ENCODE measurements at regions not wholly inside any gene's neighbourhood (a gene's known extent, or its start where the extent isn't known, plus 50 kb on each side); places are given as distances from the start of the nearest gene placed in this dataset.

DNA sequence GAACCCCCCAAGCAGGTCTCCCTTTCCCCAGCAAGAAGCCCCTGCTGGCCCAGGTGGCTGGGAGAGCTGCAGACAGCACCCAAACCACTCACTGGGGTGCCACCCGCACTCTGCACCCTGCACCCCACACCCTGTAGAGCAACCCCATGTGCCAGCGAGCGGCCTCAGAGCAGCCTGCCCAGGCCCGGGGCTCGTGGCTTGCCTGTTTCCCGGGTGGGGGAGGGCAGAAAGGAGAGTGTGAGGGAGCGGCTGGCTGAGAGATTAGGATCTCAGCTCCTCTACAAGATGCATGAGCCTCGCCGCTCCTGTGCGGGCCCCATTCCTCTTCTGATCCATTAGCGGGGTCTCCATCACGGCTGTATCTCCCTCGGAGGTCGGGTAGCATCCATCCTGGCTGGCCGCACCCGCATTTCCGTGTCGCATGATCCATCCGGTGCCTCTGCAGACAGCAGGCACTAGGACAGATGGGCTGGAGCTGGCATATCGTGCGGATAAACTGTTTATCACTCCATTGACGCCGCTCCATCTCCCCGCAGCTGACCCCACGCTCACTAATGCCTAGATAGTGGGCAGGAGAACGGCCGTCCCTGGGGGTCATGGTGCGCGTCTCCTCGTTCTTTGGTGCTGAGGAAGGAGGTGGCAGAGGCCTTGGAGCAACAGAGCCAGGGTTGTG lies 54.4 kb downstream of the MRPL36 start:
- no peak for DNase-seq (ENCODE audit: extremely low spot score)

DNA sequence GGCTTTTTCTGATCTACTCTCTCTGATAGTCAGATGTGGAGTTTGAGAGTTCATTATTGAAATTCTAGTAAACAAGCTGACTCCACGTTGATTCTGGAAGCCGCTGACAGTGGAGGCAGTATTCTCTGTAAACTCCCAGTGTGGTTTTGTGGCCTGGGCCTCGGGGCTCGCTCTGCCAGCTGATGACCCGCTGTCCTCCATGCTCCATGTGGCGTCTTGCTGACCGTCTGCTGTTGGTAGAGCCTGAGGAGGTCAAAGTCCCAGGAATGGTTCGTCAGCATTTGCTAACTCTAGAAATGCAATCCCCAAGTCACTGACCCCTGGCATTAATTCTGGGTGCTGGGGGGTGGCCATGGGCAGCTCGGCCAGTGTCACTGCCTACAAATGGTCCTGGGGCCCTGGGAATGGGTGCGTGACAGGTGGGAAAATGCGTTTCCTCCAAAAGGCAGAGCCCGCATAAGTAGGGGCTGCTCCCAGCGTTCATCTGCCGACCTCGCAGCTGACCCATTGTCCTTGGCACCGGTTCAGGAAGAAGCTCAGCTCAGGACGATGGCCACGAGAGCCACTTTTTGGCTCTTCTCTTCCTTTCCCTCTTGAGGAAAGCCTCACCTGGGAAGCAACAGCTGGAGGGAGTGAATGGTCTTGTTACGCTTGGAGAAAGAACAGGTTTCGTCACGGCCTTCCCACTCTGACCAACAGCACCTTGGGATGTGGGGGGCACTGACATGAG lies 55.1 kb downstream of the MRPL36 start:
- TF ChIP-seq NFRKB (IDR thresholded peaks at IDR 0.05): no peak
- TF ChIP-seq ARNT (IDR thresholded peaks at IDR 0.05): no peak
- no peak for TF ChIP-seq BHLHE40 (IDR thresholded peaks at IDR 0.05; ENCODE audit: borderline replicate concordance)
- no peak for TF ChIP-seq SUZ12 (IDR thresholded peaks at IDR 0.05)
- TF ChIP-seq LEF1 (IDR thresholded peaks at IDR 0.05; ENCODE audit: borderline replicate concordance): no peak
- no peak for TF ChIP-seq FOXA1 (IDR thresholded peaks at IDR 0.05)
- TF ChIP-seq FOXK2 (IDR thresholded peaks at IDR 0.05): no peak
- no peak for TF ChIP-seq PKNOX1 (IDR thresholded peaks at IDR 0.05)
- no peak for TF ChIP-seq CTBP1 (IDR thresholded peaks at IDR 0.05; ENCODE audit: borderline replicate concordance)
- no peak for TF ChIP-seq ZNF384 (IDR thresholded peaks at IDR 0.05)
- no peak for TF ChIP-seq TARDBP (IDR thresholded peaks at IDR 0.05)
- TF ChIP-seq SP1 (IDR thresholded peaks at IDR 0.05): no peak
- TF ChIP-seq ELF4 (IDR thresholded peaks at IDR 0.05): no peak
- no peak for TF ChIP-seq FOXM1 (IDR thresholded peaks at IDR 0.05; ENCODE audit: borderline replicate concordance)
- no peak for TF ChIP-seq HDGF (IDR thresholded peaks at IDR 0.05; ENCODE audit: borderline replicate concordance)
- TF ChIP-seq L3MBTL2 (conservative IDR thresholded peaks at IDR 0.05): no peak
- ChIA-PET POLR2A (no interaction called here), CTCF (no interaction called here)
- DNase-seq (ENCODE audit: extremely low spot score): no peak

More for the DNA sequence above, 54.4 kb downstream of the MRPL36 start:
- POLR2A ChIA-PET: no interaction called here
- TF ChIP-seq SP1 (IDR thresholded peaks at IDR 0.05) (no peak), HDGF (IDR thresholded peaks at IDR 0.05; ENCODE audit: borderline replicate concordance) (no peak), TARDBP (IDR thresholded peaks at IDR 0.05) (no peak), ZNF384 (IDR thresholded peaks at IDR 0.05) (no peak), SUZ12 (IDR thresholded peaks at IDR 0.05) (no peak), FOXA1 (IDR thresholded peaks at IDR 0.05) (no peak), L3MBTL2 (conservative IDR thresholded peaks at IDR 0.05) (no peak), CTBP1 (IDR thresholded peaks at IDR 0.05; ENCODE audit: borderline replicate concordance) (no peak), NFRKB (IDR thresholded peaks at IDR 0.05) (no peak), LEF1 (IDR thresholded peaks at IDR 0.05; ENCODE audit: borderline replicate concordance) (no peak), PKNOX1 (IDR thresholded peaks at IDR 0.05) (no peak), FOXM1 (IDR thresholded peaks at IDR 0.05; ENCODE audit: borderline replicate concordance) (no peak), FOXK2 (IDR thresholded peaks at IDR 0.05) (no peak), ELF4 (IDR thresholded peaks at IDR 0.05) (no peak), BHLHE40 (IDR thresholded peaks at IDR 0.05; ENCODE audit: borderline replicate concordance) (no peak), ARNT (IDR thresholded peaks at IDR 0.05) (no peak)
- CTCF ChIA-PET: no interaction called here

- CTCF ChIA-PET: no interaction called here
Observed at GRCh38 chr5:1743769-1744085, 55.9 kb downstream of the MRPL36 start.

DNA sequence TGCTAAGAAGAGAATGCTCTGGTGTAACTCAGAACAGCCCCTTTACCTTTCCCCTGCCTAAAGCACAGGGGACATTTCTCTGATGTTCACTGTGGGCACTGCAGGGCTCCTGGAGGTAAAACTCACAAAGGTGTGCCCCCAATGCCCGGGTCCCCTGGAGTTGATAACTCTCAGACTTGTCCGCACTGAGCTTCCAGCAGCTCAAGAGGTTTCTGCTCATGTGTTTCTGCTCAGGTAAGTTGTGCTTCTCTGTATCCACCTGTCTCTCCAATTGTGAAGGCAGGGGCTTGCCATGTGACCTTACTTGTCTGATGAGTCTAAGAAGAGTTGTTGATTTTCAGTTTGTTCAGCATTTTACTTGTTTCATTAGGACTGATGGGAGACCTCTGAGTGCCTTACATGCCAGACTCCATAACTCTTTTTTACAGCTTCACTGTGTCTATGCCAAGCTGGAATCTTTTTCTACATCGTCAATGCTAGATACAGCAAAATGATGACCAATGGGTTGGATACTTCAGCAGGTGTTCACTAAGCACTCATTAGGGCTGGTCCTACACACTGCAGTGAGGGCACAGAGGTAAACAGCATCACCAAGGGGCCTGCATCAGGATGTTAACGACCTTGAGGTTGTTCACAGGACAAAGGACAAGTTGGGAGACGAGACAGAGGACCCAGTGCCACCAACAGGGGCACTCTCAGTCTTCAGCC lies 56.4 kb downstream of the MRPL36 start:
- CTCF ChIA-PET: no interaction called here
- POLR2A ChIA-PET: no interaction called here
- TF ChIP-seq L3MBTL2 (conservative IDR thresholded peaks at IDR 0.05) (no peak), CTBP1 (IDR thresholded peaks at IDR 0.05; ENCODE audit: borderline replicate concordance) (no peak), TARDBP (IDR thresholded peaks at IDR 0.05) (no peak)
- no peak for DNase-seq (ENCODE audit: extremely low spot score)

More at GRCh38 chr5:1743769-1744085, 55.9 kb downstream of the MRPL36 start:
- TF ChIP-seq HDGF (IDR thresholded peaks at IDR 0.05; ENCODE audit: borderline replicate concordance) (no peak), FOXK2 (IDR thresholded peaks at IDR 0.05) (no peak), TARDBP (IDR thresholded peaks at IDR 0.05) (no peak), LEF1 (IDR thresholded peaks at IDR 0.05; ENCODE audit: borderline replicate concordance) (no peak), CTBP1 (IDR thresholded peaks at IDR 0.05; ENCODE audit: borderline replicate concordance) (no peak), FOXA1 (IDR thresholded peaks at IDR 0.05) (no peak), NFRKB (IDR thresholded peaks at IDR 0.05) (no peak), SP1 (IDR thresholded peaks at IDR 0.05) (no peak), BHLHE40 (IDR thresholded peaks at IDR 0.05; ENCODE audit: borderline replicate concordance) (no peak)
- POLR2A ChIA-PET: no interaction called here
- no peak for DNase-seq (ENCODE audit: extremely low spot score)

DNA sequence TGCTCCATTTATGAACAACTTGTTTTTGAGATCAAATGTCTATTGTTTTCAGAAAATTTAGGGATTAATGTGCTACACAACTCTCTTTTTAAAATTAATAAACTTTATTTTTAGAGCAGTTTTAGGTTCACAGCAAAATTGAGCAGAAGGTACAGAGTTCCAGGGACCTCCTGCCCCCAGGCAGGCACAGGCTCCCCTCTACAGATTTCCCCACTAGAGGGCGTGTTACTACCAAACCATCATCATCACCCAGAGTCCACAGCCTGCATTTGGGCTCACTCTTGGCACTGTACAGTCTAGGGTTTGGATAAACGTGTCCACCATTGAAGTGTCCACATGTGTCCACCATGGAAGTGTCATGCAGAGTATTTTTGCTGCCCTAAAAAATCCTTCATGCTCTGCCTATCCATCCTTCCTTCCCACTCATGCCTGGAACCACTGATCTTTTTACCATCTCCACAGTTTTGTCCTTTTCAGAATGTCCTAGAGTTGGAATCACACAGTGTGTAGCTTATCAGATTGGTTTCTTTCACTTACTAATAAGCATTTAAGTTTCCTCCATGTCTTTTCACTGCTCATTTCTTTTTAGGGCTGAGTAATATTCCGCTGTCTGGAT lies 61.7 kb downstream of the MRPL36 start:
- ChIA-PET CTCF (interaction anchor here (0.7 kb wide), 2 partner anchors 16 to 39 kb away, joined by 3 read pairs; no protein-coding TSS in a partner anchor), POLR2A (no interaction called here)
- DNase-seq (ENCODE audit: extremely low spot score): peak; percentile 39
- no peak for TF ChIP-seq SUZ12 (IDR thresholded peaks at IDR 0.05)
- TF ChIP-seq TARDBP (IDR thresholded peaks at IDR 0.05): no peak
- no peak for TF ChIP-seq HDGF (IDR thresholded peaks at IDR 0.05; ENCODE audit: borderline replicate concordance)
- TF ChIP-seq FOXA1 (IDR thresholded peaks at IDR 0.05): no peak
- TF ChIP-seq PKNOX1 (IDR thresholded peaks at IDR 0.05): no peak
- no peak for TF ChIP-seq ARNT (IDR thresholded peaks at IDR 0.05)
- no peak for TF ChIP-seq NFRKB (IDR thresholded peaks at IDR 0.05)
